Stimulated activated naive CD8-positive, alpha-beta T cell treated with anti-CD3 and anti-CD28 coated beads, Interleukin-15, Interleukin-2, amounts not matched to agents 100 ng/mL and 50 ng/mL, for 24 hours (primary cell): ENCODE measurements at regions not wholly inside any gene's neighbourhood (a gene's known extent, or its start where the extent isn't known, plus 50 kb on each side); places are given as distances from the start of the nearest gene placed in this dataset.

Source experiments
- H3K27ac Mint-ChIP-seq: one replicate; pipeline ENCODE4 v1.8.0; 2021; ENCODE audit warnings: mild to moderate bottlenecking, mixed read lengths
- H3K27me3 Mint-ChIP-seq: one replicate; pipeline ENCODE4 v1.8.0; 2021; ENCODE audit warnings: mixed read lengths
- H3K36me3 Mint-ChIP-seq: one replicate; pipeline ENCODE4 v1.8.0; 2021; ENCODE audit warnings: low read depth, mixed read lengths
- H3K4me1 Mint-ChIP-seq: one replicate; pipeline ENCODE4 v1.8.0; 2021; ENCODE audit warnings: low read depth, mixed read lengths
- H3K4me3 Mint-ChIP-seq: one replicate; pipeline ENCODE4 v1.8.0; 2021; ENCODE audit warnings: mild to moderate bottlenecking, mixed read lengths
- H3K9me3 Mint-ChIP-seq: one replicate; pipeline ENCODE4 v1.8.0; 2021; ENCODE audit warnings: mixed read lengths

GRCh38 chr5:35487233-35488025 lies 130.2 kb upstream of the SPEF2 start:
- H3K36me3 Mint-ChIP-seq, result no peaks in the 10 kb centered on the region
- no peak overlapping the region for H3K27ac Mint-ChIP-seq
- no peak overlapping the region for H3K4me3 Mint-ChIP-seq

DNA sequence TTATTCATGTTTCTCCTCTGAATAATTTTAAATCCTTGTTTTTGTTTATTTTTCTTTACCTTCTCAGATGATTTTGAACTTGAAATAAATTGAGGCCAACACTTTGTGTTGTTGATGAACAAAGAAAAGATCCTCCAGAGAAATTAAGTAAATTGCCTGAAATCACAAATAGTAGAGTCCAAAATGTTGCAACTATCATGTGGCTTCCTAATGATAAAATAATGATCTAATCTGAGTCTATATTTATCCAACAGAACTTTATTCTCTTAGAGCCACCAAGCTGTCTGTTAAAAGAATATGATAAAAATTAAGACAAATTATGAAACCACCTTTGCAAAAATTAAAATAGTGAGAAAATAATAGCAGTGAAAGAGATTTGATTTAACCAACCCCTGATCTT lies 132.2 kb upstream of the SPEF2 start:
- no peak overlapping the region for H3K27ac Mint-ChIP-seq
- H3K4me3 Mint-ChIP-seq, result no peak overlapping the region
- H3K27me3 Mint-ChIP-seq, result no peaks in the 10 kb centered on the region
- peaks cover 3% of the 10 kb centered on the region for H3K4me1 Mint-ChIP-seq
- H3K36me3 Mint-ChIP-seq, result no peaks in the 10 kb centered on the region
- H3K9me3 Mint-ChIP-seq, result no peaks in the 10 kb centered on the region

More at GRCh38 chr5:35487233-35488025, 130.2 kb upstream of the SPEF2 start:
- Mint-ChIP-seq H3K27me3 (no peaks in the 10 kb centered on the region), H3K9me3 (no peaks in the 10 kb centered on the region), H3K4me1 (peaks cover 3% of the 10 kb centered on the region)

DNA sequence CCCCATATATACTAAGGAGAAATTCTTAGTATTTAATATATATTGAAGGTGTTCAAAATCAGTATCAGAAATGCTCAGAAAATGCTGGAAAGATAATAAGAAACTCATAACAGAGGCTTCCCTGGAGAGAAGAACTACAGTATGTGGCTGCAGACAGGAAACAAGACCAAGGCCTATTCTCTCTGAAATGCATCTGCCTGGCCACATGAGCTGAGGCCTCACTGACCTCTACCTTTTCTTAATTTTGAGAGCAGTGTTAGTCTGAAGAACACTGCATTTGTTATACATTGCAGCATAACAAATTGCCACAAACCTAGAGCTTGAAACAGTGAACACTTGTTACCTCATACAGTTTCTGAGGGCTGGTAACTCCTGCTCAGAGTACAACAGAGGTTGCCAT lies 133.4 kb upstream of the SPEF2 start:
- H3K4me3 Mint-ChIP-seq, result no peak overlapping the region

DNA sequence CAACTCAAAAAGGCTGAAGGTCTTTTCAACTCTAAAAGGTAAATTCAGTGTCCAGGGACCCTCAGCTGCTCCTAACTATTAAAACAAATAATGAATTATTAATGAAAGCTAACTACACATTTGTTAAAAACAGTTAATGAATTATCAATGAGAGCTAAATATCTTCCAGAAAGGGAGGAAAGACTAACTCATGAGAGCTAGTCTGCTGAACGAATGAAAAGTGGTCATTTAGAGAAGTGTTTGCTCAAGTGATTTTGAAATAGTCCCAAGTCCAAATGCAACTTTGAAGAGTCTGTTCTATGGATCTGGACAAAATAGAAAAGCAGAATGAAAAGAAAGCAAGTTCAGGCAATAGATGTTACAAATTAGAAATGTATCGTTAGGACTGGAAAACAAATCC lies 133.9 kb upstream of the SPEF2 start:
- no peaks in the 10 kb centered on the region for H3K27me3 Mint-ChIP-seq
- peaks cover 14% of the 10 kb centered on the region for H3K4me1 Mint-ChIP-seq
- no peaks in the 10 kb centered on the region for H3K9me3 Mint-ChIP-seq
- no peak overlapping the region for H3K27ac Mint-ChIP-seq
- no peak overlapping the region for H3K4me3 Mint-ChIP-seq
- H3K36me3 Mint-ChIP-seq, result no peaks in the 10 kb centered on the region

More for the DNA sequence above, 133.4 kb upstream of the SPEF2 start:
- no peak overlapping the region for H3K27ac Mint-ChIP-seq
- no peaks in the 10 kb centered on the region for H3K36me3 Mint-ChIP-seq
- no peaks in the 10 kb centered on the region for H3K9me3 Mint-ChIP-seq
- H3K27me3 Mint-ChIP-seq, result no peaks in the 10 kb centered on the region
- peaks cover 10% of the 10 kb centered on the region for H3K4me1 Mint-ChIP-seq

DNA sequence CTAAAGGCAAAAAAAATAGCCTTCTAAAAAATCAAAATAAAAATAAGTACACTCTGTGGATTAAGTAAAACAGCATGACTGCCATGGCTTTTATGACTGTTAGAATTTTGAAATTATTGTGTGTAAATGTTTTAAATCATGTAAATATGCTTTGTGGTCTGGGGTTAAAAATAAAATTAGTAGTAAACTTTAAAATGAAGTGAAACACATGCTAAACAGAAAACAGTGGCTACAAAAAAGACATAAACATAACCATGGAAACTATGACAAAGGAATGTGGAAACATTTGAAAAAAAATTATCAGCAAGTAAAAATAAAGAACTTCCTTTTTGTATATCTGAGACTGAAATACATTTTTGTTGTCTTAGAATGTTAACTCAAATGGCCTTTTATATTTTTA lies 134.5 kb upstream of the SPEF2 start:
- Mint-ChIP-seq H3K27ac (no peak overlapping the region), H3K4me3 (no peak overlapping the region)

DNA sequence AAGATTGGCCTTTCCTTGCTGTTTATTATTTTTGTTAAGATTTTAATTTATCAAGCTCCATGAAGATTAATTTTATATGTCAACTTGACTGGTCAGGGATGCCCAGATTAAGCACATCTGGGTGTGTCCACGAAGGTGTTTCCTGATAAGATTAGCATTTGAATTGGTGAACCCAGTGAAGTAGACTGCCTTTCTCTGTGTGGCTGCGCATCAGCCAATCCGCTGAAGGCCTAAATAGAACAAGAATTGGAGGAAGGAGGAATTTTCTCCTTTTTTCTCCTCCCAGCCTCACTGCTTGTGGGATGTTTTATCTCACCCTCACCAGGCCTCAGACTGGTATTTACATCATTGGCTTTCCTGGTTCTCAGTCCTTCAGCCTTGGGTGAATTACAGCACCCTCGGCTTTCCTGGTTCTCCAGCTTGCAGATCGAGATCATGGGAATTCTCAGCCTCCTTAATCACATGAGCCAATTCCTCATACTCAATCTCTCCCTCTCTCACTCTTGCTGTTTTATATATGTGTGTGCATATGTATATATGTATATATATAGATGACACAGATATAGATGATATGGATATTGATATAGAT lies 135.4 kb upstream of the SPEF2 start:
- Mint-ChIP-seq H3K27ac (no peak overlapping the region), H3K9me3 (no peaks in the 10 kb centered on the region), H3K27me3 (no peaks in the 10 kb centered on the region), H3K4me3 (no peak overlapping the region), H3K4me1 (peaks cover 15% of the 10 kb centered on the region), H3K36me3 (no peaks in the 10 kb centered on the region)

More for the DNA sequence above, 134.5 kb upstream of the SPEF2 start:
- Mint-ChIP-seq H3K4me1 (peaks cover 15% of the 10 kb centered on the region), H3K9me3 (no peaks in the 10 kb centered on the region), H3K27me3 (no peaks in the 10 kb centered on the region), H3K36me3 (no peaks in the 10 kb centered on the region)

DNA sequence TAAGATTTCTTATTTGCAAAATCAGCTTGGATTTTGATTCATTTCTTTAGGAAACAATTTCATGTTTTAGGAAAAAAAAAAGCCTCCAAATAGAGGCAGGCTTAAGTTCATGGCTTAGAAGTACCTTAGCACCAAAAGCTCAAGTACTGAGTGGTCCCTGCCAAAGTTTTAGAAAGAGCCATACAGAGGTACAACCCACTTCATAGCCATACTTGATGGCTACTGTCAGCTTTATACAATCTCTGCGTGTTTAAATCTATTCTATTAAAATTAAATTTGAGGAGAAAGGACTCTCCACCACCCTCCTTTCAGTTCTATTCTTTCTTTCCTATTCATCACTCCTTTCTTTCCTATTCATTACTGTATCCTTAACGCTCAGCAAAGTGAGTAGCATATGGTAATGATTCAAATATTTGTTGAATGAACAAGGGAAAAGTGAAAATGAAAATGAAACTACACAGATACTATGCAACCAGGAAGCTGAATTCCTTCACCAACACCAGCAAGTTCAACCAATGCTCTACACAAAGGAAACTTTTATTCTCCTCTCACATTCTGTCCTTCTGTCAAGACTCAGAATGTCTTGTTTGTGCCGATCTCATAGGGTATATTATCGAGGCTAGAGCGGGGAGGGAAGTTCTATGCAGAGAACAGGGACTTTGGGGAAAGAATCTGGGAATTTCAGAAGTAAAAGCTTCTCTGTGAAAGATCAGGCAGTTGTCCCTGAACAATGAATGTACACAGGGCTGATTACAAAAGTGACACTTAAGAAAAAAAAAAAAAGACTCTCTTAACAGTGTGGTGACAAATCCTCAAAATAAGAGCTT lies 138.6 kb upstream of the SPEF2 start:
- Mint-ChIP-seq H3K27me3 (peaks cover 4% of the 10 kb centered on the region), H3K36me3 (no peaks in the 10 kb centered on the region), H3K9me3 (no peaks in the 10 kb centered on the region)

DNA sequence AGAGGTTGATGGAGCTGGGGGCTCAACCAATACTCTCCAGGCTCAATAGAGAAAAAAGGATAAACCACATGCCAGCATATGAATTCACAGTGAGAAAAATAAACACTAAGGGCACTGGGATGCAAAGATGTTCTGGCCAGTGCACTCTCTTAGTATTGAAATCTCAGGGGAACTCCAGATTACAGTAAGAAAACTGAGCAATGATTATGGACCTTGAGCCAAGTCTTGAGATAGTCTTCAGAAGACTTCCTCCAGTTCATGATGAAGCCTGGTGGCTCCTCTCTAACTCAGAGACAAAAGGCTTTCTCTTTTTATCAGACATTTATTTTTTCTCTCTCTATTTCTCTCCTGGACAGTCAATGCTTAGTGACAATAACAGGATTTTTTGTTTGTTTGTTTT lies 139.8 kb upstream of the SPEF2 start:
- Mint-ChIP-seq H3K9me3 (no peaks in the 10 kb centered on the region), H3K27ac (no peak overlapping the region), H3K36me3 (no peaks in the 10 kb centered on the region), H3K27me3 (peaks cover 4% of the 10 kb centered on the region), H3K4me1 (peaks cover 15% of the 10 kb centered on the region), H3K4me3 (no peak overlapping the region)

More for the DNA sequence above, 138.6 kb upstream of the SPEF2 start:
- Mint-ChIP-seq H3K4me1 (peaks cover 15% of the 10 kb centered on the region), H3K27ac (peak overlapping the region; percentile 49), H3K4me3 (peak overlapping the region; percentile 54)

DNA sequence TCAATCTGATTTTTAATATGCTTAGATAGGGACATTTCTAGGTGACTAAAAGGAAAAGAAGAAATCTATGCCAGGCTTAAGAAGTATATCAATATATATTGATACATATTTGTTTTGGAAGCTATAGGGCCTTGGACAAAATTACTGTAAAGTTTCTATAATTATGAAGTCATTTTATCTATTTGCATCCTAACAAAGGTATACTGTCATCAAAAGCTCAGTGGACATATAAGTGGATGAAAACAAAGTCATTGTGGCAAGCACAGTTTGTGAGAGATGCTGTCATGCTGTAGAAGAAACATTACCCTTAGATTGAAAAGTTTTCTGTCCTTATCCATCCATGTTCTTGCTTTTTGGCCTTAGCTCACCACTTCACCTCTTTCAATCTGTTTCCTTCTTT lies 140.3 kb upstream of the SPEF2 start:
- H3K27me3 Mint-ChIP-seq, result peaks cover 4% of the 10 kb centered on the region
- no peaks in the 10 kb centered on the region for H3K9me3 Mint-ChIP-seq
- peaks cover 12% of the 10 kb centered on the region for H3K4me1 Mint-ChIP-seq
- no peak overlapping the region for H3K4me3 Mint-ChIP-seq
- H3K36me3 Mint-ChIP-seq, result no peaks in the 10 kb centered on the region
- H3K27ac Mint-ChIP-seq, result no peak overlapping the region

DNA sequence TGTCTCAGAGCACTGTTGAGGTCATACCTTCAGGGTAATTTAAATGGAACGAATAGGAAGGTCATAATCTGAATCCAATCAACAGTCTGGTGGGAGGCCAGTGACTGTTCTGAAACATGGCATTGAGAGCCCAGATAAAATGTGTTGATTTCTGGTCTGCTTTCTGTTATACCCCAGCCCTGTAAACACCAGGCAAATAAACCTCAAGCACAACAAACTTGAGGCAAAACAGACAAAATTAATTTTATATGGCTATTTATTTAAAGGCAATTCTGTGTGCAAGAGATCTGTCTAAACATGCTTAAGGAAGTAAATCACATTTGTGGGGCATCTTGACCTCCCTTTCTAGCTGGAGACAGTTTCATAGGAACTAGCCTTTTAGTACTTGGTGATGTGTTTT lies 140.9 kb upstream of the SPEF2 start:
- no peak overlapping the region for H3K4me3 Mint-ChIP-seq
- no peaks in the 10 kb centered on the region for H3K9me3 Mint-ChIP-seq
- peaks cover 12% of the 10 kb centered on the region for H3K4me1 Mint-ChIP-seq
- H3K27me3 Mint-ChIP-seq, result peaks cover 4% of the 10 kb centered on the region
- H3K27ac Mint-ChIP-seq, result no peak overlapping the region
- no peaks in the 10 kb centered on the region for H3K36me3 Mint-ChIP-seq

DNA sequence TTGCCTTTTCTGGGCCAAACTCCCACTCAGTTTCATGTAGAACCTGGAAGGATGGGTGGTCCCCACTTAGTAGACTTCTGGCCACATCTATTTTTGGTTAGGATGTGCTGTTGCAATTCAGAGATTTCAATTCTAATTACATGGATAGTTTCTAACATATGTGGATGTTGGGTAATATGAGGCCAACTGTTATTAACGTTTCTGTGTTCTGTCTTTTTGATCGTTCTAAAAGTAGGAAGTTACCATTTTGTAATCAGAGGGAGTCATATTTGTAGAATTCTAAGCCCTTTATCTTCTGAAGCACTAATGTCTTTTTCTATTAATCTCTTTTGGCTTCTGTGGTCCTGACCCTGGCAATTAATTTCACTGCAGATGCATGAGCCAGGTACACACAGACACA lies 141.6 kb upstream of the SPEF2 start:
- Mint-ChIP-seq H3K27ac (no peak overlapping the region), H3K36me3 (no peaks in the 10 kb centered on the region), H3K4me1 (peaks cover 12% of the 10 kb centered on the region), H3K9me3 (no peaks in the 10 kb centered on the region), H3K27me3 (peaks cover 4% of the 10 kb centered on the region), H3K4me3 (no peak overlapping the region)

DNA sequence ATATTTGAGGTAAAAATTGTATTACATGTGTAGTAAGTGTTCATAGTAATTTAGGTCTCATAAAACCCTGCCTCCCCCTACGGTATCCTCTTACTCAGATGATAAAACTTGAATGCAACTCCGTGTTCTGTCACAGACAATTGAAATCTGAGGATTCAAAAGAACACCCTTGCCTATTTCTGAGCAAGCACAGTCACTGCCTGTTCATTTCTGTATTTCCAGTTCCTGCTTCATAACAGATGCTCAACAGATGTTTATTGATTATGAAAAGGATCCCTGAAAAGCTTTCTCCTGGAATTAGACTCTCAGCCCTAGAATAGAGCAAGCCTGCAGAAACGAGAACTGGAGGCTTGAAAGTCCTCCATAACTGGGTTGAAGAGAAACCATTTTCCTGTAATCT lies 144.1 kb upstream of the SPEF2 start:
- no peak overlapping the region for H3K4me3 Mint-ChIP-seq
- no peaks in the 10 kb centered on the region for H3K36me3 Mint-ChIP-seq
- peaks cover 4% of the 10 kb centered on the region for H3K27me3 Mint-ChIP-seq
- H3K27ac Mint-ChIP-seq, result no peak overlapping the region
- H3K4me1 Mint-ChIP-seq, result no peaks in the 10 kb centered on the region
- H3K9me3 Mint-ChIP-seq, result no peaks in the 10 kb centered on the region

DNA sequence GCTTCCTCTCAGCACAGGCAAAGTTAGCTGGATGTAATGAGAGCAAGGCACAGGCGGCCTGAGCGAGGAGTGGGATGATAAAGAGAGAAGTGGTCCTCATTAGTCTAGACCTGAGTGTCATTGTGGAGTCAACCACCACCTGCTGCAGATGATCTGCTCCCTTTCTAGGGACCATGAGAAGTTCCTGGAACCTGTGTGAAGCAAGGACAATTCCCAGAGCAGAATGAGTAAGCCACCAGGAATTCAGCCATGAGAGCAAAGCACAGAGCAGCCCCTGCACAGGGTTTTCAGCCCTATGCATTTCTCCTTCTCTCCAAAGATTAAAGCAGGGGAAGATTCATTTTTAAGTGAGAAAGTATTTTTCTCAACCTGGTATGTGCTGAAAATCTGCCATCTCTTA lies 146.8 kb upstream of the SPEF2 start:
- H3K9me3 Mint-ChIP-seq, result no peaks in the 10 kb centered on the region
- no peaks in the 10 kb centered on the region for H3K4me1 Mint-ChIP-seq
- no peak overlapping the region for H3K27ac Mint-ChIP-seq
- H3K27me3 Mint-ChIP-seq, result peaks cover 4% of the 10 kb centered on the region
- no peak overlapping the region for H3K4me3 Mint-ChIP-seq
- no peaks in the 10 kb centered on the region for H3K36me3 Mint-ChIP-seq

- no peaks in the 10 kb centered on the region for H3K27me3 Mint-ChIP-seq
- H3K4me3 Mint-ChIP-seq, result no peak overlapping the region
- no peaks in the 10 kb centered on the region for H3K9me3 Mint-ChIP-seq
- H3K36me3 Mint-ChIP-seq, result no peaks in the 10 kb centered on the region
- H3K4me1 Mint-ChIP-seq, result no peaks in the 10 kb centered on the region
- no peak overlapping the region for H3K27ac Mint-ChIP-seq
These were observed 148.9 kb upstream of the SPEF2 start for GRCh38 chr5:35468811-35469210.

DNA sequence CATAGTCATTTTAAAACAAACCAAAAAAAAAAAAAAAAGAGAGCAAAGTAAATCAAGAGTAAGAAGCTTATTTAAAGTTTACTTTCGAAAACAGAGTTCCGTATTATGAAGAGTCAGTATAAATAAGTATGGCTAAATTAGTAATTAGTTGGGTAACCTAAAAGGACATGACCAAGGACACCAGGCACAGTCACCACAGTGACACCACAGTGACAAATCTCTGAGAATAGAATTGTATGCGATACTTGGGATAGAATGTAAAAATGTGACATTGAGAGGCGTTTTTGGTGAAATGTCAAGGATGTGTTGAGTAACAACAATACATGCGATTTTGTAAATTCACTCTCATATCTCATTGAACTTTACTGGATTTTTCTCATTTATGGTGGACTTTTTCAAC lies 150.9 kb upstream of the SPEF2 start:
- H3K9me3 Mint-ChIP-seq, result no peaks in the 10 kb centered on the region
- no peaks in the 10 kb centered on the region for H3K36me3 Mint-ChIP-seq
- H3K27ac Mint-ChIP-seq, result no peak overlapping the region
- no peaks in the 10 kb centered on the region for H3K27me3 Mint-ChIP-seq
- H3K4me1 Mint-ChIP-seq, result no peaks in the 10 kb centered on the region
- H3K4me3 Mint-ChIP-seq, result no peak overlapping the region
